NT2/D1 (cell line): ENCODE measurements at regions not wholly inside any gene's neighbourhood (a gene's known extent, or its start where the extent isn't known, plus 50 kb on each side); places are given as distances from the start of the nearest gene placed in this dataset.
"Not testable (repeated sequence)": the region's sequence is repeated elsewhere in the genome, so short reads cannot be mapped to it uniquely, and the experiment has no call there.

Experiments used
- YY1 ChIP-seq: IDR thresholded peaks from 2 replicates; pipeline ENCODE4 v1.6.1; 2011; ENCODE audit not compliant: insufficient read length, insufficient read depth
- ZNF274 ChIP-seq: IDR thresholded peaks from 2 replicates; pipeline ENCODE4 v1.6.1; 2011; ENCODE audit warnings: mild to moderate bottlenecking, low read depth, low read length

- TF ChIP-seq YY1, ZNF274: not testable (repeated sequence)
Measured at GRCh38 chr12:33017029-33017428, 120.5 kb upstream of the PKP2 start.
